Left lung (tissue), 4 donors: ENCODE measurements at regions not wholly inside any gene's neighbourhood (a gene's known extent, or its start where the extent isn't known, plus 50 kb on each side); places are given as distances from the start of the nearest gene placed in this dataset.
"Not testable (repeated sequence)": the region's sequence is repeated elsewhere in the genome, so short reads cannot be mapped to it uniquely, and the experiment has no call there.

Experiments
- ATAC-seq: fragments of 200-7000 bp; cut with Tn5 transposase; one replicate; pipeline ENCODE4 v1.9.1; 2020; ENCODE audit warnings: moderate library complexity
- DNase-seq, 4 donors: peaks; one replicate each; pipeline ENCODE4 v3.0.0-alpha.2; 2013 to 2020
- H3K27ac ChIP-seq, 2 donors: fragments of 200-600 bp; sonication (generic) in 1 of 2; one replicate each; pipeline versions ENCODE4 v1.5.0 to v1.8.0; 2020 to 2021
- H3K27me3 ChIP-seq, 2 donors: fragments of 200-600 bp; sonication (generic) in 1 of 2; one replicate each; pipeline versions ENCODE4 v1.5.0 to v1.8.0; 2020 to 2021
- H3K36me3 ChIP-seq, 2 donors: fragments of 200-600 bp; sonication (generic) in 1 of 2; one replicate each; pipeline versions ENCODE4 v1.5.0 to v1.8.0; 2020 to 2021
- H3K4me1 ChIP-seq, 2 donors: fragments of 200-600 bp; one replicate each; pipeline ENCODE4 v1.8.0; 2021
- H3K4me3 ChIP-seq, 2 donors: fragments of 200-600 bp; sonication (generic) in 1 of 2; one replicate each; pipeline versions ENCODE4 v1.5.0 to v1.8.0; 2020 to 2021; ENCODE audit warnings: mild to moderate bottlenecking in 1 of 2
- H3K9me3 ChIP-seq, 2 donors: fragments of 200-600 bp; sonication (generic) in 1 of 2; one replicate each; pipeline versions ENCODE4 v1.5.0 to v1.8.0; 2020 to 2021
- CTCF ChIP-seq, 2 donors: fragments of 200-600 bp; sonication (generic) in 1 of 2; IDR thresholded peaks; one replicate each; pipeline versions ENCODE4 v1.5.0 to v1.8.0; 2021; ENCODE audit warnings: antibody characterized with exemption in 2 of 2
- intact Hi-C, 2 donors: fragments of 100-400 bp; cut with DNase I; formaldehyde crosslinking; loops; one replicate each; pipeline versions ENCODE4 v1.11.2 to v1.14.2; 2022
- donor health status: DM: no; HTN: yes; CAD: no.
- donor health status: DM: no; HTN: no; CAD: no.

- Histone ChIP-seq H3K27ac (no peak overlapping the region), H3K9me3 (no peaks in the 10 kb centered on the region), H3K4me1 (peaks cover 4 to 18% of the 10 kb centered on the region in 2 donors), H3K36me3 (no peaks in the 10 kb centered on the region), H3K27me3 (no peaks in the 10 kb centered on the region), H3K4me3 (no peak overlapping the region)
- no peak for DNase-seq
- no peak for TF ChIP-seq CTCF (IDR thresholded peaks at IDR 0.05)
- no peak for ATAC-seq
- intact Hi-C loops: no loop called here
Observed at GRCh38 chr1:224544346-224545110, 71.6 kb upstream of the CNIH3 start.

- Histone ChIP-seq H3K27me3 (no peaks in the 10 kb centered on the region), H3K4me3 (no peak overlapping the region), H3K4me1 (peaks cover 4 to 18% of the 10 kb centered on the region in 2 donors), H3K36me3 (no peaks in the 10 kb centered on the region), H3K9me3 (no peaks in the 10 kb centered on the region), H3K27ac (no peak overlapping the region)
- intact Hi-C loops: no loop called here
- DNase-seq (no peak), ATAC-seq (no peak)
- no peak for TF ChIP-seq CTCF (IDR thresholded peaks at IDR 0.05)
Observed at GRCh38 chr1:224545571-224545970, 70.5 kb upstream of the CNIH3 start.

- intact Hi-C loops: no loop called here
- no peaks in the 10 kb centered on the region for H3K9me3 ChIP-seq
- H3K27ac ChIP-seq: no peak overlapping the region
- no peak for TF ChIP-seq CTCF (IDR thresholded peaks at IDR 0.05)
- H3K36me3 ChIP-seq: no peaks in the 10 kb centered on the region
- peaks cover 0 to under 1% of the 10 kb centered on the region in 2 donors for H3K4me1 ChIP-seq
- ATAC-seq (no peak), DNase-seq (no peak)
- no peaks in the 10 kb centered on the region for H3K27me3 ChIP-seq
- no peak overlapping the region for H3K4me3 ChIP-seq
Observed at GRCh38 chr1:224548676-224549075, 67.4 kb upstream of the CNIH3 start.

GRCh38 chr1:224551189-224551588 is 64.9 kb upstream of the CNIH3 start:
- H3K9me3 ChIP-seq, ATAC-seq, H3K27ac ChIP-seq, H3K36me3 ChIP-seq, H3K4me3 ChIP-seq, DNase-seq, H3K27me3 ChIP-seq, intact Hi-C loops, H3K4me1 ChIP-seq: not testable (repeated sequence)

- DNase-seq: no peak
- intact Hi-C loops: no loop called here
- Histone ChIP-seq H3K27me3 (no peaks in the 10 kb centered on the region), H3K4me3 (no peak overlapping the region), H3K4me1 (no peaks in the 10 kb centered on the region), H3K9me3 (no peaks in the 10 kb centered on the region), H3K27ac (no peak overlapping the region), H3K36me3 (no peaks in the 10 kb centered on the region)
- no peak for ATAC-seq
- TF ChIP-seq CTCF (IDR thresholded peaks at IDR 0.05): no peak
Observed at GRCh38 chr1:224554056-224554455, 62.1 kb upstream of the CNIH3 start.
